OCI-LY1 (cell line): ENCODE measurements at regions not wholly inside any gene's neighbourhood (a gene's known extent, or its start where the extent isn't known, plus 50 kb on each side); places are given as distances from the start of the nearest gene placed in this dataset.

Experiments used
- H2AFZ ChIP-seq: fragments of 200-600 bp; sonication (generic), shearing (Covaris generic); 2 replicates; pipeline ENCODE4 v1.6.0; 2014; ENCODE audit warnings: antibody characterized with exemption, mild to moderate bottlenecking, low read length
- H3F3A ChIP-seq: fragments of 200-600 bp; sonication (generic), shearing (Covaris generic); 2 replicates; pipeline ENCODE4 v1.6.0; 2014; ENCODE audit warnings: mild to moderate bottlenecking, antibody characterized with exemption, low read length, moderate library complexity; ENCODE audit not compliant: insufficient read depth
- H3K27ac ChIP-seq: fragments of 200-600 bp; sonication (generic); 2 replicates; pipeline ENCODE4 v1.5.1; 2014; ENCODE audit warnings: low read length, mixed run types, mild to moderate bottlenecking, low read depth; ENCODE audit not compliant: poor library complexity, severe bottlenecking
- H3K27me3 ChIP-seq: fragments of 200-600 bp; sonication (generic); 2 replicates; pipeline ENCODE4 v1.6.0; 2014; ENCODE audit warnings: antibody characterized with exemption, mild to moderate bottlenecking, low read length, moderate library complexity; ENCODE audit not compliant: insufficient read depth
- H3K36me3 ChIP-seq: fragments of 200-600 bp; sonication (generic); 2 replicates; pipeline ENCODE4 v1.6.1; 2014; ENCODE audit warnings: mild to moderate bottlenecking, antibody characterized with exemption, low read length, moderate library complexity, mixed read lengths; ENCODE audit not compliant: insufficient read depth
- H3K4me1 ChIP-seq: fragments of 200-600 bp; sonication (generic); 2 replicates; pipeline ENCODE4 v1.5.1; 2014; ENCODE audit warnings: mild to moderate bottlenecking, low read length, moderate library complexity; ENCODE audit not compliant: insufficient read depth, severe bottlenecking
- H3K4me2 ChIP-seq: fragments of 200-600 bp; sonication (generic), shearing (Covaris generic); 2 replicates; pipeline ENCODE4 v1.6.1; 2014; ENCODE audit warnings: low read length
- H3K4me3 ChIP-seq: fragments of 200-600 bp; sonication (generic); 2 replicates; pipeline ENCODE4 v1.5.1; 2014; ENCODE audit warnings: low read length, low read depth, mild to moderate bottlenecking, mixed read lengths; ENCODE audit not compliant: poor library complexity, severe bottlenecking
- H3K79me2 ChIP-seq: fragments of 200-600 bp; shearing (Covaris generic); 2 replicates; pipeline ENCODE4 v1.6.1; 2016; ENCODE audit warnings: mixed run types, low read length, mixed read lengths; ENCODE audit not compliant: insufficient read depth
- H3K9ac ChIP-seq: fragments of 200-600 bp; sonication (generic), shearing (Covaris generic); 2 replicates; pipeline ENCODE4 v1.6.1; 2014; ENCODE audit warnings: mild to moderate bottlenecking, low read length, mixed read lengths
- H3K9me2 ChIP-seq: fragments of 200-600 bp; sonication (generic), shearing (Covaris generic); 2 replicates; pipeline ENCODE4 v1.6.1; 2014; ENCODE audit warnings: low read depth, mild to moderate bottlenecking, low read length, mixed read lengths
- H3K9me3 ChIP-seq: fragments of 200-600 bp; shearing (Covaris generic); 2 replicates; pipeline ENCODE4 v1.6.1; 2014; ENCODE audit warnings: low read length, mixed read lengths
- H4K20me1 ChIP-seq: fragments of 200-600 bp; sonication (generic), shearing (Covaris generic); 2 replicates; pipeline ENCODE4 v1.6.0; 2016; ENCODE audit warnings: mild to moderate bottlenecking, low read length; ENCODE audit not compliant: insufficient read depth
- CTCF ChIP-seq: fragments of 200-600 bp; sonication (generic), shearing (Covaris generic); IDR thresholded peaks from 2 replicates; pipeline ENCODE4 v1.5.1; 2017; ENCODE audit warnings: mild to moderate bottlenecking, antibody characterized with exemption, low read length, moderate library complexity, mixed read lengths
- EZH2 ChIP-seq: fragments of 200-600 bp; sonication (generic), shearing (Covaris generic); IDR thresholded peaks from 2 replicates; pipeline ENCODE4 v1.8.0; 2017; ENCODE audit warnings: borderline replicate concordance, mixed run types, mild to moderate bottlenecking, antibody characterized with exemption, low read length, moderate library complexity, mixed read lengths

- TF ChIP-seq CTCF, result no peak
- TF ChIP-seq EZH2, result no peak
Observed at GRCh38 chr15:35880896-35881295, 334.9 kb upstream of the DPH6 start.

GRCh38 chr15:35885870-35886269 lies 339.9 kb upstream of the DPH6 start:
- H4K20me1 ChIP-seq, result no peaks in the 10 kb centered on the region
- H3K27ac ChIP-seq, result no peak overlapping the region
- no peak overlapping the region for H3K4me3 ChIP-seq
- no peaks in the 10 kb centered on the region for H3K4me1 ChIP-seq
- H3F3A ChIP-seq, result no peaks in the 10 kb centered on the region
- H3K9me2 ChIP-seq, result no peaks in the 10 kb centered on the region
- H3K27me3 ChIP-seq, result no peaks in the 10 kb centered on the region
- no peak overlapping the region for H3K4me2 ChIP-seq
- no peaks in the 10 kb centered on the region for H3K79me2 ChIP-seq
- no peak overlapping the region for H3K9ac ChIP-seq
- TF ChIP-seq CTCF, result no peak
- TF ChIP-seq EZH2, result no peak
- no peaks in the 10 kb centered on the region for H3K36me3 ChIP-seq
- no peaks in the 10 kb centered on the region for H3K9me3 ChIP-seq
- no peak overlapping the region for H2AFZ ChIP-seq

More at GRCh38 chr15:35880896-35881295, 334.9 kb upstream of the DPH6 start:
- H3K4me2 ChIP-seq, result no peak overlapping the region
- no peak overlapping the region for H3K9ac ChIP-seq
- H3K9me2 ChIP-seq, result no peaks in the 10 kb centered on the region
- no peak overlapping the region for H3K4me3 ChIP-seq
- H3K9me3 ChIP-seq, result no peaks in the 10 kb centered on the region
- no peaks in the 10 kb centered on the region for H3K4me1 ChIP-seq
- H2AFZ ChIP-seq, result no peak overlapping the region
- H3K79me2 ChIP-seq, result no peaks in the 10 kb centered on the region
- H4K20me1 ChIP-seq, result no peaks in the 10 kb centered on the region
- no peak overlapping the region for H3K27ac ChIP-seq
- no peaks in the 10 kb centered on the region for H3K27me3 ChIP-seq
- H3K36me3 ChIP-seq, result no peaks in the 10 kb centered on the region
- H3F3A ChIP-seq, result no peaks in the 10 kb centered on the region

- no peaks in the 10 kb centered on the region for H3K9me2 ChIP-seq
- H3K27ac ChIP-seq, result no peak overlapping the region
- H3K9ac ChIP-seq, result no peak overlapping the region
- no peaks in the 10 kb centered on the region for H3K36me3 ChIP-seq
- no peaks in the 10 kb centered on the region for H3K79me2 ChIP-seq
- no peaks in the 10 kb centered on the region for H4K20me1 ChIP-seq
- H2AFZ ChIP-seq, result no peak overlapping the region
- H3K4me3 ChIP-seq, result no peak overlapping the region
- no peaks in the 10 kb centered on the region for H3K4me1 ChIP-seq
- no peaks in the 10 kb centered on the region for H3F3A ChIP-seq
- no peak for TF ChIP-seq EZH2
- no peak for TF ChIP-seq CTCF
- H3K4me2 ChIP-seq, result no peak overlapping the region
- H3K27me3 ChIP-seq, result no peaks in the 10 kb centered on the region
- no peaks in the 10 kb centered on the region for H3K9me3 ChIP-seq
Observed at GRCh38 chr15:35886765-35887164, 340.8 kb upstream of the DPH6 start.
